ENCODE measurements at regions not wholly inside any gene's neighbourhood (a gene's known extent, or its start where the extent isn't known, plus 50 kb on each side); places are given as distances from the start of the nearest gene placed in this dataset.

DNA sequence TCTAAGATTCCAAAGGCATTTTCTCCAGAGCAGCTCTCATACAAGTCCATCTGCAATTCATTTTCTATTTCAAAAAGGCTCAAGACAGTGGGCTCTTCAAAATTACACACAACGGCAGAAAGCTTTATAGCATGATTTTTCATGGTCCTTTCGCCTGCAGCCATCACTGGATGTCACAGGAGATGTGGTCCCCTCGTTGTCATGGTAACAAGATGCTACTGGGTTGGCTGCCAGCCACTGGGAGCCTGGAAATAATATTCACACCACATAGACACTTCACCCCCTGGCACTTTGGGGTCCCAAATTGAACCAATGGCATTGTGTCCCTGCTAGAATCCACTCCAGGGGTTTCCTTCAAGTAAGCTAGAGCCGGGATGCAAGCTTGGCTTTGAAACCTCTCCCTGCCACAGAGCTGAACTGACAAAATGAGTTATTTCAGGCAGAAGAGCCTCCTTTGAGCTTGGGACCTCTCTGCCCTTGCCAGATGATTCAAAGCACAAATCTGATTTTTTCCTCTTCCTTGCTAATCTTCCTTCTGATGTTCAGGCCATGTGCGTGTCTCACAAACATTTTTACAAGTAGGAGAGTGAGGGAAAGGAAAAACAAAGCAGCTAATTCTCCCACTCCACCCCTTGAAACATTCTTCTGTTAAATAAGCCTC, 512.6 kb upstream of the ADAMTS9 start:
- no peak for TF ChIP-seq POLR2A (IDR thresholded peaks at IDR 0.05)
- TF ChIP-seq, protein P1, sequence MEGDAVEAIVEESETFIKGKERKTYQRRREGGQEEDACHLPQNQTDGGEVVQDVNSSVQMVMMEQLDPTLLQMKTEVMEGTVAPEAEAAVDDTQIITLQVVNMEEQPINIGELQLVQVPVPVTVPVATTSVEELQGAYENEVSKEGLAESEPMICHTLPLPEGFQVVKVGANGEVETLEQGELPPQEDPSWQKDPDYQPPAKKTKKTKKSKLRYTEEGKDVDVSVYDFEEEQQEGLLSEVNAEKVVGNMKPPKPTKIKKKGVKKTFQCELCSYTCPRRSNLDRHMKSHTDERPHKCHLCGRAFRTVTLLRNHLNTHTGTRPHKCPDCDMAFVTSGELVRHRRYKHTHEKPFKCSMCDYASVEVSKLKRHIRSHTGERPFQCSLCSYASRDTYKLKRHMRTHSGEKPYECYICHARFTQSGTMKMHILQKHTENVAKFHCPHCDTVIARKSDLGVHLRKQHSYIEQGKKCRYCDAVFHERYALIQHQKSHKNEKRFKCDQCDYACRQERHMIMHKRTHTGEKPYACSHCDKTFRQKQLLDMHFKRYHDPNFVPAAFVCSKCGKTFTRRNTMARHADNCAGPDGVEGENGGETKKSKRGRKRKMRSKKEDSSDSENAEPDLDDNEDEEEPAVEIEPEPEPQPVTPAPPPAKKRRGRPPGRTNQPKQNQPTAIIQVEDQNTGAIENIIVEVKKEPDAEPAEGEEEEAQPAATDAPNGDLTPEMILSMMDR (IDR thresholded peaks at IDR 0.05): no peak
